ENCODE measurements at regions not wholly inside any gene's neighbourhood (a gene's known extent, or its start where the extent isn't known, plus 50 kb on each side); places are given as distances from the start of the nearest gene placed in this dataset.

DNA sequence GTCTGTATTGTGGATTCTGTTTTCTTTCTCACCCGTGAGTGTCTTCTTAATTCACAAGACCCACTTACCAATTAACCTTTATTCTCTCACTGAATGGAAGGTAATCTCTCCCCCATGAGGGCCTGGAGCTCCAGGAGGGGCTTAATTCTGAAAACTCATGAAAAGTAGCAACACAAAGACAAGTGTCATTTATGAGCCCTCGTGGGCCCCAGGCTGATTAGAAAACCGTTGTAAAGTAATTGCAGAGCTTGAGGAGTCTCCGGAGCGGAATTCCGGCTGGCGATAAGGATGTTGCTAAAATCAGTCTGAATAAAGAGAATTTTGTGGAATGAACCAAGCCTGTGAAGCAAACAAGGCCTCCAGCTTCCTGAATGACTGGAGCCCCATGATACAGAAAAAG, 301.5 kb downstream of the HAPSTR1 start:
- Histone ChIP-seq H4K20me1 (ENCODE audit: low read depth, low read length) (no peaks in the 10 kb centered on the region), H3K9ac (ENCODE audit: low read length) (no peak overlapping the region), H2AFZ (ENCODE audit: low read depth, low read length, severe bottlenecking) (no peak overlapping the region), H3K4me3 (ENCODE audit: insufficient read depth, low read length, poor library complexity, severe bottlenecking) (no peak overlapping the region), H3F3A (ENCODE audit: insufficient read depth) (no peaks in the 10 kb centered on the region), H3K27ac (ENCODE audit: low read depth, low read length) (no peak overlapping the region), H3K36me3 (ENCODE audit: low read length) (no peaks in the 10 kb centered on the region), H3K9me2 (replicated peaks; ENCODE audit: insufficient read depth, low read length) (no peaks in the 10 kb centered on the region), H3K27me3 (ENCODE audit: low read length) (no peaks in the 10 kb centered on the region), H3K79me2 (ENCODE audit: insufficient read depth, low read length) (no peaks in the 10 kb centered on the region), H3K9me3 (ENCODE audit: insufficient read depth, low read length) (no peaks in the 10 kb centered on the region), H3K4me2 (ENCODE audit: low read depth, low read length, poor library complexity, severe bottlenecking) (no peak overlapping the region)
- TF ChIP-seq EZH2phosphoT487 (conservative IDR thresholded peaks at IDR 0.05; ENCODE audit: low read length): no peak
- TF ChIP-seq, protein P1, sequence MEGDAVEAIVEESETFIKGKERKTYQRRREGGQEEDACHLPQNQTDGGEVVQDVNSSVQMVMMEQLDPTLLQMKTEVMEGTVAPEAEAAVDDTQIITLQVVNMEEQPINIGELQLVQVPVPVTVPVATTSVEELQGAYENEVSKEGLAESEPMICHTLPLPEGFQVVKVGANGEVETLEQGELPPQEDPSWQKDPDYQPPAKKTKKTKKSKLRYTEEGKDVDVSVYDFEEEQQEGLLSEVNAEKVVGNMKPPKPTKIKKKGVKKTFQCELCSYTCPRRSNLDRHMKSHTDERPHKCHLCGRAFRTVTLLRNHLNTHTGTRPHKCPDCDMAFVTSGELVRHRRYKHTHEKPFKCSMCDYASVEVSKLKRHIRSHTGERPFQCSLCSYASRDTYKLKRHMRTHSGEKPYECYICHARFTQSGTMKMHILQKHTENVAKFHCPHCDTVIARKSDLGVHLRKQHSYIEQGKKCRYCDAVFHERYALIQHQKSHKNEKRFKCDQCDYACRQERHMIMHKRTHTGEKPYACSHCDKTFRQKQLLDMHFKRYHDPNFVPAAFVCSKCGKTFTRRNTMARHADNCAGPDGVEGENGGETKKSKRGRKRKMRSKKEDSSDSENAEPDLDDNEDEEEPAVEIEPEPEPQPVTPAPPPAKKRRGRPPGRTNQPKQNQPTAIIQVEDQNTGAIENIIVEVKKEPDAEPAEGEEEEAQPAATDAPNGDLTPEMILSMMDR (IDR thresholded peaks at IDR 0.05; ENCODE audit: insufficient read depth, low read length, poor library complexity, severe bottlenecking): no peak

DNA sequence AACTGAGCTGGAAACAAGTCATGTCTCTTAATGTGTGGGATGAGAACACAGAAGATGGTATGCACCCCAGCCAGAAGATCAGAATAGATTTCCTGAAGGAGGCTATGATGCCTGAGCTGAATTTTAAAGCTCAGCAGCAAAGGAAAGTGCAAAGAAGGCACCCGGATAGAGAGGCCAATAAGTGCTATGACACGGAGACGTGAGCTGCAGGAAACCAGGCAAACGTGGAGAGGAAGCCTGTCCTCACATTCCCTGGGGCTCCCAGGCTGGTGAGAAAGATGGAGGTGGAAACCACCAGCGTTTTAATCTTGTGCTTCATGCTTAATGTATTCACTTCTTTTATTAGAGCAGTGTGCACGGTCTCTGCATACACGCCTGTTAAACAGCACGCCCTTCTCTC, 302.1 kb downstream of the HAPSTR1 start:
- Histone ChIP-seq H3K9ac (ENCODE audit: low read length) (no peak overlapping the region), H2AFZ (ENCODE audit: low read depth, low read length, severe bottlenecking) (no peak overlapping the region), H3F3A (ENCODE audit: insufficient read depth) (no peaks in the 10 kb centered on the region), H3K9me2 (replicated peaks; ENCODE audit: insufficient read depth, low read length) (no peaks in the 10 kb centered on the region), H3K27ac (ENCODE audit: low read depth, low read length) (no peak overlapping the region), H3K79me2 (ENCODE audit: insufficient read depth, low read length) (no peaks in the 10 kb centered on the region), H4K20me1 (ENCODE audit: low read depth, low read length) (no peaks in the 10 kb centered on the region), H3K4me3 (ENCODE audit: insufficient read depth, low read length, poor library complexity, severe bottlenecking) (no peak overlapping the region), H3K9me3 (ENCODE audit: insufficient read depth, low read length) (no peaks in the 10 kb centered on the region), H3K36me3 (ENCODE audit: low read length) (no peaks in the 10 kb centered on the region), H3K4me2 (ENCODE audit: low read depth, low read length, poor library complexity, severe bottlenecking) (no peak overlapping the region), H3K27me3 (ENCODE audit: low read length) (no peaks in the 10 kb centered on the region)
- TF ChIP-seq EZH2phosphoT487 (conservative IDR thresholded peaks at IDR 0.05; ENCODE audit: low read length): no peak
- TF ChIP-seq, protein P1 (IDR thresholded peaks at IDR 0.05; ENCODE audit: insufficient read depth, low read length, poor library complexity, severe bottlenecking): no peak

DNA sequence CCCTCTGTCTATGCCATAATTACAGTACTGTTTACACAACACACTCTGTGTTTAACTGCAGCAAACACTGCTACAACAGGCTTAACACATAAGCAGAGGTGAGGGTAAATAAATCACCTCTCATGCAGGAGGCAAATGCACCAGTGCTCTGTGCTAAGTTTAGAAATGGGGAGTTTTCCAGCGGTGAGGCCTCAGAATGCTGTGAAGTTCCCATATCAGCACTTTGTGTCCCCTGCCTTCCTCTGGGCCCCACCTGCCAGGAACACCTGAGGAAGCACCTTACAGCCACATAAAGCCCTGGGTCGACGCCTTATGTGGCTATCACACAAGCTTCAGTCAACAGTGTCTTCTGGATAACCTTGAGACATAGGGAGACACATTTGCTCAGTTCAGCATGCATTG, 304.5 kb downstream of the HAPSTR1 start:
- Histone ChIP-seq H3F3A (ENCODE audit: insufficient read depth) (no peaks in the 10 kb centered on the region), H3K9ac (ENCODE audit: low read length) (no peak overlapping the region), H3K79me2 (ENCODE audit: insufficient read depth, low read length) (no peaks in the 10 kb centered on the region), H2AFZ (ENCODE audit: low read depth, low read length, severe bottlenecking) (no peak overlapping the region), H3K27me3 (ENCODE audit: low read length) (no peaks in the 10 kb centered on the region), H4K20me1 (ENCODE audit: low read depth, low read length) (no peaks in the 10 kb centered on the region), H3K4me3 (ENCODE audit: insufficient read depth, low read length, poor library complexity, severe bottlenecking) (no peak overlapping the region), H3K36me3 (ENCODE audit: low read length) (no peaks in the 10 kb centered on the region), H3K27ac (ENCODE audit: low read depth, low read length) (no peak overlapping the region), H3K9me2 (replicated peaks; ENCODE audit: insufficient read depth, low read length) (no peaks in the 10 kb centered on the region), H3K9me3 (ENCODE audit: insufficient read depth, low read length) (no peaks in the 10 kb centered on the region), H3K4me2 (ENCODE audit: low read depth, low read length, poor library complexity, severe bottlenecking) (no peak overlapping the region)
- TF ChIP-seq, protein P1 (IDR thresholded peaks at IDR 0.05; ENCODE audit: insufficient read depth, low read length, poor library complexity, severe bottlenecking): no peak
- TF ChIP-seq EZH2phosphoT487 (conservative IDR thresholded peaks at IDR 0.05; ENCODE audit: low read length): no peak
